NCI-H1930 (cell line): ENCODE measurements at regions not wholly inside any gene's neighbourhood (a gene's known extent, or its start where the extent isn't known, plus 50 kb on each side); places are given as distances from the start of the nearest gene placed in this dataset.
"Not testable (repeated sequence)": the region's sequence is repeated elsewhere in the genome, so short reads cannot be mapped to it uniquely, and the experiment has no call there.

ENCODE experiments used
- DNase-seq, 2 experiments: peaks; one replicate each; lab custom pipeline; 2025; lab: John Stamatoyannopoulos, UW

DNA sequence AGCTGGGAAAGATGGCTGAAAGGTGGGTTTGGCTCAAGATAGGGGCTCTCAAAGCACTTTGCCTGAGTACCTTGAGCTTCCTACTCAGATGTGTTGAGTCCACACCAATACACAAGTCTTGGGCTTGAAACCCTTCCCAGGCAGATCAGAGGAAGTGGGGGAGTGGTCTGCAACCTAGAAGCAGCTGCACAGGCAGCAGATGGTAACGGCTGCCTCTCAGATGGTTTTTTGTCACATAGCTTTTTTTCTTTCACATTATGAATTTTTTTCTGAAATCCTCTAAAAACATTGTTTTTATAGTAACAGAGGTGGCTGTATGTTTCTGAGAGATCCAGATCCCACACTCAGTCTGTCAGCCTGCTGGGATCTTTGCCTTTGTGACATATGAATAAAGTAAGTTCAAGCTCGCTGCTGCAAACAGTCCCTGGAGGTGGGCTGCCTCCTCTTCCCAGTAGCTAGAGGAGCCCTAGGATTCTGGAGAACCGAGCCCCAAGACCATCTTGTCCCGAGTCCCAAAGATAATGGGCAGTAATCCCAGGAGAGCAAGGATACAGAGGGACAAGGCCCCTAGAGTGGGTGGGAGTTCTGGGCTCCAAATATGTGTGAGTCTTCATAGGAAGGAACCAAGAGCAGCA lies 97.1 kb upstream of the TOP1 start:
- no peak for DNase-seq

DNA sequence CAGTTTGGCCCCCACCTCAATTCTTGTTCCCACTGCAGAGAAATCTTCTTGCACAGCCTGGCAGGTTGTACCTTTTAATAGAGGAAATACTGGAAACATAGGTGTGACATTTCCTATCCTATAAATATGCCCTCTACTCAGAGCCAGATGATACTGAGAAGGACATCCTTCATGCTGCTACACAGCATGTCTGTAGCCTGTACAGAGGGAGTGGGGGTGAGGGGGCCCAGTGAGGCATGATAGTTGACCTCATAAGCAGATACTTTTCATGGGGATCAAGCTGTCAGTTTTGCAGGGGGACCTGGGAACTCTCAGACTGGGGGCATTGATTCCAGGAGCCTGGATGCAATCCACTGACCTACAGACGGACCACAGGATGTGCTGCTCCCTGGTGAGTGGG lies 96.2 kb upstream of the TOP1 start:
- DNase-seq: no peak

DNA sequence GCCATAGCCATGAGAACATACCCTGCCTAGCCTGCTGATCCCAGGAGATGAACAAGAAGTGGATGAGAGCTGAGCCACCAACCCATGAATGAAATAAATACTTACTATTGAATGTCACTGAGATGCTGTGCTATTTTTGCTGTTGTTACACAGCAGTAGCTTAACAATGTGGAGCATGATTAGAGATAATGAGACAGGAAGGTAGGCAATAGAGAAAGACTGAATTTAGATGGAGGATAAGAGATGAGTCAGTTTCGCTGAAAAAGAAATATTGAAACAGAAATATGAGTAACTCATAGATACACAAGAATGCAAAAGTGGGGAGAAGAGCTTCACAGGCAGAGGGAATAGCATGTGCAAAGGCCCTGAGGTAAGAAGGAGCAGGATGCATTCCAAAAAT lies 94.9 kb upstream of the TOP1 start:
- no peak for DNase-seq

DNA sequence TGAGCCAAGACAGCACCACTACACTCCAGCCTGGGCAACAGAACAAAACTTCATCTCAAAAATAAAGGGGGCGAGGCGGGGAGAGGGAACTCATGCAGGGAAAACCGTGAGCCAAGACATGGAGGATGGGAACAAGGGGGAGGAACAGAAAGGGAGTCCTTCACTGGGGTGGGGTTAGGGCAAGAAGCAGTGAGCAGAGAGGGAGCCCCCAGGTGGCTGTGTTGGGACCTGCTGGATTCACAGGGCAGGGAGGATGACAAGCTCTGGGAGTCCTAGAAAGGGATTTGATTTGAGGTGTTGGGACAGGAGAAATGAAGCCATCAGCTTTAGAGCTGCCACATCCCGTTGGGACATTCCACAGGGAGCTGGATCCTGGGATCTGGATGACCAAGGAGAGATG lies 90.6 kb upstream of the TOP1 start:
- DNase-seq: no peak

DNA sequence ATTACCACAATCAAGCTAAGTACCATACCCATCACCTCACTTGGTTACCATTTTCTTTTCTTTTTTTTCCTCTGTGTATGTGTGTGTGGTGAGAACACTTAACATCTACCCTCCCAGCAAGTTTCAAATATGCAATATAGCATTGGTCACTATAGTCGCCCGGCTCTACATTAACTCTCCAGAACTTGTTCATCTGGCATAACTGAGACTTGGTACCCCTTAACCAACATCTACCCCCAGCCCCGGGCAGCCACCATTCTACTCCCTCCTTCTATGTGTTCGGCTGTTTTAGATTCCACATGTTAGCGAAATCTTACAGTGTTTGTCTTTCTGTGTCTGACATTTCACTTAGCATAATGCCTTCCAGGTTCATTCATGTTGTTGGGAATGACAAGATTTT lies 89.0 kb upstream of the TOP1 start:
- no peak for DNase-seq

DNA sequence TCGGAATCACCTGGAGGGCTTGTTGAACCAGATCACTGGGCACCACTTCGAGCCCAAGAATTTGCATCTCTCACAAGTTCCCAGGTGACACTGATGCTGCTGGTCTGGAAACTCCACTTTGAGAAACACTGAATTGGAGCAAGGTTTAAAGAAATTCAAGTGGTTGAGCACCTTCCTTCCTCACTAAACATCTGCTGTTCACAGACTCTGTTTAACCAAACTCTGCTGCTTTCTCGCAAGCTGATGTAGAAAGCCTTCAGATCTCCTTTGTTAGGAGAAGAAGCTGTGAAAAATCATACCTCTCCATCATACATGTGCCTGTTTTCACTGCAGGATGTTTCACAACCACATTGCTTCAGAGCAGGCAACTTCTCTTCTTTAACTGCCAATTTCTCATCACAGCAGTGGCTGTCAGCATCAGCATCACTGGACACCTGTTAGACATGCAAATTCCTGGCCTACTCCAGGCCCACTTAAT lies 87.5 kb upstream of the TOP1 start:
- no peak for DNase-seq

DNA sequence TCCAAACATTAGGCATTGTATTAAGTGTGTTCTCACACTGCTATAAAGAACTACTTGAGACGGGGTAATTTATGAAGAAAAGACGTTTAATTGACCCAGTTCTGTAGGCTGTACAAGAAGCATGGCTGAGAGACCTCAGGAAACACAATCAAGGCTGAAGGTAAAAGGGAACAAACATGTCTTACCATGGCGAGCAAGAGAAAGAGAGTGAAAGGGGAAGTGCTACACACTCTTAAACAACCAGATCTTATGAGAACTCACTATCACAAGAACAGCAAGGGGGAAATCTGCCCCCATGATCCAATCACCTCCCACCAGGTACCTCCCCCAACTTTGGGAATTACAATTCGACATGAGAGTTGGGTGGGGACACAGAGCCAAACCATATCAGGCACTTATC lies 86.6 kb upstream of the TOP1 start:
- no peak for DNase-seq

DNA sequence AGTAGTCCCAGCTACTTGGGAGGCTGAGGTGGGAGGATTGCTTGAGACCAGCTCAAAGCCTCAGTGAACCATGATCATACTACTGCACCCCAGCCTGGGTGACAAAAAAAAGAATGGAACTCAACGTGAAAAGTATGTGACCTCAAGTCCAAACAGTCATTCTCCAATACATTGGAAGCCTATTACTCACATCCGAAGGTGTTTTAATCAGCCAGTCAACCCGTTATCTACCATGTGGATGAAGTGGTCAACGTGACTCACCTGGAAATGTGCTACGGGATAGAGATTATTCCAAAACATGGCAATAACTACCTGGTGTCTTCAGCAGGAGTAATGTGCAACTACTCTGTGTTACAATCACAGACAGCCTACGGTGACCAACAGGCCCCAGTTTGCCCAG lies 85.8 kb upstream of the TOP1 start:
- DNase-seq: no peak

DNA sequence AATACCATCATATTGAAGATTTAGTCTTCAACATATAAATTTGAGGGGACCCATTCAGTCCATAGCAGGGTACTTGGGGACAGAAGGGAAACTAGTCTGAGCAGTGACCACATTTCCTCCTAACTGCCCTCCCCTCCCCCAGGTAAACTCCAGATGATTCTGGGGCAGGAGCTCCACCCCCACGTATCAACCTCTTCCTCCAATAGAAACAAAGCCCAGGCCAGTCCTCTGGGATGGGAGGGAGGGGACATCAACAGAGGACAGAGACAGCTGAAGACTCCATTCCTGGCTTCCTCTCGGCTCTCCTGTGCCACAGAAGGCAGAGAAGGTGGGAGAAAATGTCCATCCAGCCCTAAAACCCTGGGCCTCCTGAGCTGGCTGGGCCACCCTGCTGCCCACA lies 85.0 kb upstream of the TOP1 start:
- no peak for DNase-seq

DNA sequence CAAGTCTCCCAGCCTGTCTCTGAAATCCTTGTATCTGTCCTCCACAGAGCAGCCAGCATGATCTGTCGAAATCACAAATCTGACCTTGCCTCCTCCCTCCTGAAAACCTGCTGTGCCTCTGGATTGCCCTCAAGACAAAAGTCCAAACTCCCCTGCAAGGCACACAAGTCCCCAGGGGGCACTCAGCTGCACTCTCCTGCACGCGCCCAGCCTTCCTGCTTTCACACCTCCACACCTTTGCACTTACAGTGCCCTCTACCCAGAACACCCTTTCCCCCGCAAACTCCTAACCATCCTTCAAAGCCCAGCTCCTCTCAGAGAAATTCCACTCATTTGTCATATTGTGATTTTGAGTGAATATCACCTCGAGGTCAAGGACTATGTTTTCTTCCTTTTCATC lies 83.4 kb upstream of the TOP1 start:
- DNase-seq: no peak

DNA sequence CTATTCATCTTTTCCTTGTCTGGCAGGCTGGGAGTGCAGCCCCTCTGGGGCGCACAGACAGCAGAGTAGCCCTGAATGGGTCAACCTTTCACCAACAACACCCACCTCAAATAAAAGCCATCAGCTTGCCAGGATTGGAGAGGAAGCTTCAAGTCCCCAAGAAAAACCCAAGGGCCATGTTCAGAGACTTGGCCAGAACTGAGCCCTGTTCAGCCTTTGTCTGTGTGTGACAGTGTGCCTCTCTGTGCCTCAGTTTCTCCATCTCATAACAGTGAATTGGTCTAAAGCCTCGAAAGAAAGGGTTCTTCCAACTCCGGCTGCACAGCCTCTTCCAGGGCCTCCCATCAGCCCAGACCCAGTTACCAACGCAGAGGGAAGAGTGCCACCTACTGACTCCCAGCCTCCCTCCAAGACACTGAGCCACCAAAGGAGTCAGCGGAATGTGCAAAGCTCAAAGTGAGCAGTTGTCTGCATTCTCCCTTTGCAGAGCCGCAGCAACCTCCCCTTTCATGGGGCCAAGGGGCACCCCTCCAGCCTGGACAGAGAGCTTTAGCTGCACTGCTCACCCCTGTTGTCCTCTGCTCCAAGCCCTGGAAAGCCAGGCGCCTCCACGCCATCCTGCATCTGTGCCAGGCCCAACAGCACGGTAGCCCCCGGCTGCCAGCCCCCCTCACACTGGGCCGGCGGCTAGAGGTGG lies 82.7 kb upstream of the TOP1 start:
- peak; percentile 30 to 32 for DNase-seq

DNA sequence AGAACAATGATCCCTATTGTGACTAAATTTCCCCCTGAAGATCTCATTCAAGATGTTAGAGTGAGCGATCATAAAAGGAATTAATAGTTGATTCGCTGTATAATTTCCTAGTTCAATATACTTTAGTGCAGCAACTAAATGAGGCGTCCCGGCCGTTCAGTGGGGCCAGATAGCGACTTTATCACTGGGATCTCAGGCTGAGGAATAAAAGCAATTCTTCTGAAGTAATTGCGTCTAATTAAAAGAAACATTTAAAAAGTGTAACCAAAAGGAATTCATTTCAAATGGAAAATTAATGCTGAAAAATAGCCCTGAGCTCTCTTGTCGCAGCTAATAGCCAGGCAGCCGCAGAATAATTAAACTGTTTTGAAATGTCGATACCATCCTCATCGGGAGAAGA lies 82.2 kb upstream of the TOP1 start:
- DNase-seq: no peak

DNA sequence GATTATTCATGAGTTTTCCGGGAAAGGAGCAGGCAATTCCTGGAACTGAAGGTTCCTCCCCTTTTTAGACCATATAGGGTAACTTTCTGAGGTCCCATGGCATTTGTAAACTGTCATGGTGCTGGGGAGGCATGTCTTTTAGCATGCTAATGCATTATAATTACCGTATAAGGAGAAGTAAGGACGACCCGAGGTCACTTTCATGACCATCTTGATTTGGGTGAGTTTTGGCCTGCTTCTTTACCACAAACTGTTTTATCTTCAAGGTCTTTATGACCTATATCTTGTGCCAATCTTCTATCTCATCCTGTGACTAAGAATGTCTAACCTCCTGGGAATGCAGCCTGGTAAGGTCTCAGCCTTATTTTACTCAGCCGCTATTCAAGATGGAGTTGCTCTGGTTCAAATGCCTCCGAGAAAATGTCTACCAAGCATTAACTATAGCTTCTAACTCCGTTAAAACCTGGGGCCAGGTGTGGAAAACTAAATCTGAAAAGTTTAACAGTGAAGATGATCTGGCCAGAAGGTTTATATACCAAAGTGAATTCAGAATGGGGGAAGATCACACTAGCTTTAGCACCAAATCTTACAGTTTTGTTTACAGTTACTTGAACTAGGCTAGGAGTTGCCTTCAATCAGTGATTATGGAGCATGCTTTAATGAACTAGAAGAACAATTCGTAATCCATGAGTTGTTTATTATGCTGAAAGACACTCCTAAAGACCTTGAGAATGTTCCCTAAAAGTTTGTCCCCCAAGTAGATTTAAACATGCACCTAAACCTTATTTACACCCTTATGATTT lies 80.0 kb upstream of the TOP1 start:
- DNase-seq: no peak

DNA sequence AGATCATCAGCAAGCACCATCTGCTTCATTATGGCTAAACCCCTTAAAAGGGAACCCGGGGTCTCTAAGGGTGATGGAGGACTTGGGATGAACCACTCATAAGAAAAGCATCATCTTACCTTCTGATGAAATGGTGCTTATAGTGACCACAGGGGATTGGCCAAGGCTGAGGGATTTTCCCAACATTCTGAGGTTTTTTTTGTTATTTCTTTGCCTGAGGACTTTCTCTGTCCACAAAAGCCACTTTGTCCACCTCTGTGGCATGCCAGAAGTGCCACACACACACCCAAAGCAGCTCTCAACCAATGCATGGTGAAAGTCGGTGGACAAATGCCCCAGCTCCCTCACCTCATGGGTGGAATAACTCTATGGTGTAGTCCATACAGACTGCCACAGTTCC lies 79.3 kb upstream of the TOP1 start:
- DNase-seq: no peak

DNA sequence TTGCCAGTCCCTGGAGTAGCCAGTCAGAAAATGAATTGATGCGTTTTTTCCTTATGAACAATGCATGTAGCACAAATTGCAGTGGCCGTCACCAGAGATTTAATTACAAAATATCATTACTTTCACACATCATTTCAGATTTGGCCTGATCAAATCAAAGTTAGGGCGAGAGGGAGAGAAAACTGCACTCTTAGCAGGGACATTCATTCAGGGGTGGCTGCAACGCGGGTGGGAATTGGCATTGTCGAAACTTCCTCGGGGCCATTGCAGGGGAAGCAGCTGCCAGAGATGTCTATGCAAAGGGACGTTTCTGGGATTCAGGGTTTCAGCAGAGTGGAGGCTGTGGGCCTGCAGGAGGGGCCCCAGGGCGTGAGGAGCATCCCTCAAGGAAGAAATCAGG lies 76.5 kb upstream of the TOP1 start:
- no peak for DNase-seq

DNA sequence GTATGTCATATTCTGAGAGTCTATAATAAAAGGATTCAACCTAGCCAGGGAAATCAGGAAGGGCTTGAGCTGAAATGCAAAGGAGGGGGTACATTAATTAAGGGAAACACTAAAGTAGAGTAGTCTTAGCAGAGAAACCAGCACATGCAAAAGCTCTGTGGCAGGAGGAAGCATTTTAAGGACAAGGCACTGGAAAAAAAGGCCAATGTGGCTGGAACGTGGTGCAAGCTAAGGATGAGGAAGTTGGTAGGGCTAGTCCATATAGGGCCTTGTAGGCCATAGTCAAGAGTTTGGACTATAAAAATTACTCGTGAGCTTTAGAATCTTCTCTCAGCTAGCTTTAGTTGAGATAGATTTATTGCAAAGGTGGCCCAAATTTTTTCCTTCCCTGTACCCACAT lies 75.2 kb upstream of the TOP1 start:
- DNase-seq: no peak

DNA sequence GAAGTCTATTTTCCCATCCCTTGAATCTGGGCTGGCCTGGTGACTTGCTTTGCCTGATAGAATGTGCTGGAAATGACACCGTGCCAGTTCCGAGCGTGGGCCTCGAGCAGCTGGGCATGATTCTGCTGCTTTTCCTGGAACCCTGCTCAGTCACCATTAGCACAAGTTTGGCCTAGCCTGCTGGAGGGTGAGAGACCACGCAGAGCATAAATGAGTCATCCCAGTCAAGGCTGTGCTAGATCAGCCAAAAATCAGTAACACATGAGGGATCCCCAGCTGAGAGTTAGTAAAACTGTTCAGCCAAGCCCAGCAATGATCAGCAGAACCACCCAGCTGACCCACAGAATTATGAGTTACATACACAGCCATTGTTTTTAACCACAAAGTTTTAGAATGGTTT lies 74.8 kb upstream of the TOP1 start:
- DNase-seq: no peak

DNA sequence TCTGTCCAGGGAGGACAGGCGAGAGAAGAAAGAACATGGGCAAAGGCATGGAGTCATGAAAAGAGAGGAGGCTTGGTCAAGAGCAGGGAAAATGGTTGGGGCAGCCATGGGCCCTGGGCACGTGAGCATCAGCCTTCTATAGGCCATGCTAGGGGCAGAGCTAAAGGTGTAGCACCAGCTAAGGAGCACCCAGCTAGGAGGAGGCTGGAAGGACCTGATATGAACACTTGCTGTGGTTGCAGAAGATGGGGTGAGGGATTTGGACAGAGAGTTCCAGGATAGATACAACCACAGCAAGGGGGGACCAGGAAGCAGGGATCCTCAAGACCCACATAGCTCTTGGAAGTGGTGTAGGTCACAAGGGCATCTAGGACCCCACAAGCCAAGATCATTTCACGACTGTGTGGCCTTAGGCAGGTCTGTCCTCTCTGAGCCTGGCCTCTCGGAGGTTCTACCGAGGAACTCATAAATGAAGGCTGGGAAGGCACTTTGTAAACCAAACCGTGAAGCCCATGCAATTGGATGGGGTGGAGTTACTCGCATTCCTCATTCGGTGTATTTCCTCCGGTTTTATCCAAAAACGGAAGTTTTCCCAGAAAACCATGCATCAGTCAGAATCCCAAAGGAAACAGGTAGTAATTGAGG lies 74.0 kb upstream of the TOP1 start:
- no peak for DNase-seq

DNA sequence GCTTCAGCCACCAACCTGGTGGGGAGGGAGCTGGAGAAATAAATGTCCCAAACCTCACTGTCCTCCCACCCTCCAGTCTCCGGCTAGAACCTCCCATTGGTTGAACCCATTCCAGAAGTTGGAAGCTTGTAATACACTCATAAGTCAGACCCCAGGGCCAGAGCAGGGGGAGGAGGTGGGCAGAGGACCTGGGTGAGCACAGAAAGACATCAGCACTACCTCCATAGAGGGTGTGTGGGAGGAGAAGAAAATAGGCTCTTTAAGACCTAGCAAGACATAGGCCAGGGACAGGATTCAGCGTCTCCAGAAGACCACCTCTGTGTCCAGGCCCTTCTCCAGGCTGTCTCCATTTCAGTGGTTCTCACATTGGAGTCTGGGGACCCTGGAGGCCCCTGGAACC lies 73.3 kb upstream of the TOP1 start:
- DNase-seq: no peak

DNA sequence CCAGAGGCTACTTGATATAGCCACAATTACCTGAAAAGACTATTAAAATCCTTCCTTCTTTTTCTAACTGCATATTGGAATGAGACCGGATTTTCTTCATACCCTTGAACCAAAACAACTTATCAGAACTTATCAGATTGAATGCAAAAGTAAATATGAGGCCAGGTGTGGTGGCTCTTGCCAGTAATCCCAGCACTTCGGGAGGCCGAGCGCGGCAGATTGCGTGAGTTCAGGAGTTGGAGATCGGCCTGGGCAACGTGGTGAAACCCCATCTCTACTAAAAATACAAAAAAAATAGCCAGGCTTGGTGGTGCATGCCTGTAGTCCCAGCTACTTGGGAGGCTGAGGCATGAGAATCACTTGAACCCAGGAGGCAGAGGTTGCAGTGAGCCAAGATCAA lies 72.8 kb upstream of the TOP1 start:
- DNase-seq: not testable (repeated sequence)

DNA sequence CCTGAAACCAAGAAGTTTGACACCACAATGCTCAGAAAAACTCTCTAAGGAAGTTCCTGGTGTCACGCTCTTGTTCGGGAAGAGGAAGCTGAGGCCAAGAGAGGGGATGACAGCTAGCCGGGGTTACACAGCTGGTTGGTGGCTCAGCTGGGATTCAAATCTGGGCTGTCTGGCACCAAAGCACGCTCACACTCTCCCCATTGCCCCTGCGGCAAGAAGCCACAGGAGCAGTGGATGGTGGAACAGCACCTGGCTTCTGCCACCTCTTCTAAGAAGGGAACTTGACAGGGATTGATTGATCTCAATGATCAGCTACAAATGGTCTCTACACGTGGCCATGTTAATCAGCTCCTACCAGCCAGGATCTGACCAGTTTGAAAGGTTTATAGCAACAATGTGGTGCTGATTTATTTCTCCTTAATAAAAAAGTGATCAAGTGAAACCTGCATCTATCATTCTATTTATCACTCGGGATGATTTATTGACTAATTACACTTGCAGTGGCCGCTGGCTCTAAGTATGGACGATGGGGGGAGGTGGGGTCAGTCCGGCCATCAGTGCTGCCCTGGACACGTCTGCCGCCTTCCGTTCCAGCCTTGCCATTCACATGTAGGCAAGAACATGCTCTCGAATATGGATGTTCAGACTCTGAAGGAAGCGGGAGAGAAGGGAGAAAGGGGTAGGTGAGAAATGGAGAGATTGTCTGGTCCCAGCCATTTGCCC lies 71.9 kb upstream of the TOP1 start:
- DNase-seq: no peak

DNA sequence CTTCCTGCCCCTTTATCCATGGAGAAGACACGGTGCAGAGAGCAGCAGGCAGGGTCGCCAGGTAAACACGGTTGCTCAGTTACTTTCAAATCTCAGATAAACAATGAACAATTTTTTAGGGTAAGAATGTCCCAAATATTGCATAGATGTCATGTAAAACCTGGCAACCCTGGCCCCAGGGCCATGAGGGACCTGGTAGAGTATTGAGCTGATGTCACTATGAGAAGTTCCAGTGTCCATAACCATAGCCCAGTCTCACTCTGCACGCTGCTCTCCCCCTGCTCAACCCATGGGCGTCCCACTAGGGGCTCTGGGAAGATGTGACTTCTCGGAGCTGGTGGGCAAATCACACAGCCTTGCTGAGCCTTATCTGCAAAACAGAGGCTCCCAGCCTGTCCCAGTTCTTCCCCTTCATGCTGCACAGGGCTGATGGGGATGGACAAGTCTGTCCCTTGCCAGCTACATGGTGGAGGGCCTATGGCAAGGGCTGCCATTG lies 71.3 kb upstream of the TOP1 start:
- no peak for DNase-seq
